ENCODE measurements at regions not wholly inside any gene's neighbourhood (a gene's known extent, or its start where the extent isn't known, plus 50 kb on each side); places are given as distances from the start of the nearest gene placed in this dataset.

- TF ChIP-seq, protein P1, sequence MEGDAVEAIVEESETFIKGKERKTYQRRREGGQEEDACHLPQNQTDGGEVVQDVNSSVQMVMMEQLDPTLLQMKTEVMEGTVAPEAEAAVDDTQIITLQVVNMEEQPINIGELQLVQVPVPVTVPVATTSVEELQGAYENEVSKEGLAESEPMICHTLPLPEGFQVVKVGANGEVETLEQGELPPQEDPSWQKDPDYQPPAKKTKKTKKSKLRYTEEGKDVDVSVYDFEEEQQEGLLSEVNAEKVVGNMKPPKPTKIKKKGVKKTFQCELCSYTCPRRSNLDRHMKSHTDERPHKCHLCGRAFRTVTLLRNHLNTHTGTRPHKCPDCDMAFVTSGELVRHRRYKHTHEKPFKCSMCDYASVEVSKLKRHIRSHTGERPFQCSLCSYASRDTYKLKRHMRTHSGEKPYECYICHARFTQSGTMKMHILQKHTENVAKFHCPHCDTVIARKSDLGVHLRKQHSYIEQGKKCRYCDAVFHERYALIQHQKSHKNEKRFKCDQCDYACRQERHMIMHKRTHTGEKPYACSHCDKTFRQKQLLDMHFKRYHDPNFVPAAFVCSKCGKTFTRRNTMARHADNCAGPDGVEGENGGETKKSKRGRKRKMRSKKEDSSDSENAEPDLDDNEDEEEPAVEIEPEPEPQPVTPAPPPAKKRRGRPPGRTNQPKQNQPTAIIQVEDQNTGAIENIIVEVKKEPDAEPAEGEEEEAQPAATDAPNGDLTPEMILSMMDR (IDR thresholded peaks at IDR 0.05; ENCODE audit: low read length), result no peak
- no peak for TF ChIP-seq EZH2phosphoT487 (IDR thresholded peaks at IDR 0.05; ENCODE audit: low read length)
- no peak for TF ChIP-seq EZH2 (optimal IDR thresholded peaks at IDR 0.05; ENCODE audit: low read depth, low read length)
Measured at GRCh38 chr10:35926846-35927245, 284.8 kb upstream of the FZD8 start.

All from MM.1S (cell line).